Mucosa of descending colon (tissue), 3 donors: ENCODE measurements at regions not wholly inside any gene's neighbourhood (a gene's known extent, or its start where the extent isn't known, plus 50 kb on each side); places are given as distances from the start of the nearest gene placed in this dataset.

Experiments
- ATAC-seq: fragments of 200-7000 bp; cut with Tn5 transposase; one replicate; pipeline ENCODE4 v1.9.1; 2020; ENCODE audit warnings: mild to moderate bottlenecking, moderate library complexity
- DNase-seq, 3 donors: peaks; one replicate each; pipeline ENCODE4 v3.0.0-alpha.2; 2020
- H3K36me3 ChIP-seq: fragments of 200-600 bp; one replicate; pipeline ENCODE4 v1.8.0; 2021; ENCODE audit warnings: low read depth, mild to moderate bottlenecking
- H3K4me1 ChIP-seq: fragments of 200-600 bp; one replicate; pipeline ENCODE4 v1.8.0; 2021; ENCODE audit warnings: low read depth, mild to moderate bottlenecking
- H3K4me3 ChIP-seq: fragments of 200-600 bp; one replicate; pipeline ENCODE4 v1.8.0; 2021; ENCODE audit warnings: mild to moderate bottlenecking
- H3K9me3 ChIP-seq: fragments of 200-600 bp; one replicate; pipeline ENCODE4 v1.8.0; 2021; ENCODE audit warnings: mild to moderate bottlenecking
- intact Hi-C, 2 donors: fragments of 100-400 bp; cut with DNase I in 1 of 2; cut with micrococcal nuclease in 1 of 2; formaldehyde crosslinking; loops; one replicate each; pipeline versions ENCODE4 v1.11.0 to v1.11.1; 2022; cut with DNase I, micrococcal nuclease
- TF ChIP-seq, protein P1 (sequence below): fragments of 200-600 bp; IDR thresholded peaks from one replicate; pipeline ENCODE4 v1.8.0; 2022; ENCODE audit warnings: antibody characterized with exemption, mild to moderate bottlenecking
- donor health status: DM: no; HTN: no; CAD: no; lungs with moderate emphysema.
- donor health status: DM: no; HTN: no; CAD: no.
- donor health status: DM: no; HTN: yes; CAD: no.

DNA sequence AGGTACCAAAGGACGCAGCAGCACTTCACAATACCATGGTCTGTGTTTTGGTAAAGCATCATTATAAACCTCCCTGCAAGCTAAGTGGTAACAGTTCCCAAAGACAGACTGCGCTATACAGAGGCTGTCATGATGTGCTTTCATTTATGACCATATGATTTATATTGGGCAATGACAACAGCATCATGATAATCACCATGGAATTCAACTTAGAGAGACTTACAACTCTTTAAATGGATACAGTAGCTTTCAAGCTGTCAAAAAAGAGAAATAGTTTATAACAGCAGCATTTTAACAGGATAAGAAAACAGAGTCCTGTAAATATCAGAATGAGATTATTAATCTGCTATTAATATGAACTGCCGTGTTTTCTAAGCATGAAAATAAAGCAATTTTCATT is 341.7 kb downstream of the GPR37 start:
- ATAC-seq (no peak), DNase-seq (no peak)
- intact Hi-C loops, result no loop called here
- no peaks in the 10 kb centered on the region for H3K9me3 ChIP-seq
- TF ChIP-seq, protein P1, sequence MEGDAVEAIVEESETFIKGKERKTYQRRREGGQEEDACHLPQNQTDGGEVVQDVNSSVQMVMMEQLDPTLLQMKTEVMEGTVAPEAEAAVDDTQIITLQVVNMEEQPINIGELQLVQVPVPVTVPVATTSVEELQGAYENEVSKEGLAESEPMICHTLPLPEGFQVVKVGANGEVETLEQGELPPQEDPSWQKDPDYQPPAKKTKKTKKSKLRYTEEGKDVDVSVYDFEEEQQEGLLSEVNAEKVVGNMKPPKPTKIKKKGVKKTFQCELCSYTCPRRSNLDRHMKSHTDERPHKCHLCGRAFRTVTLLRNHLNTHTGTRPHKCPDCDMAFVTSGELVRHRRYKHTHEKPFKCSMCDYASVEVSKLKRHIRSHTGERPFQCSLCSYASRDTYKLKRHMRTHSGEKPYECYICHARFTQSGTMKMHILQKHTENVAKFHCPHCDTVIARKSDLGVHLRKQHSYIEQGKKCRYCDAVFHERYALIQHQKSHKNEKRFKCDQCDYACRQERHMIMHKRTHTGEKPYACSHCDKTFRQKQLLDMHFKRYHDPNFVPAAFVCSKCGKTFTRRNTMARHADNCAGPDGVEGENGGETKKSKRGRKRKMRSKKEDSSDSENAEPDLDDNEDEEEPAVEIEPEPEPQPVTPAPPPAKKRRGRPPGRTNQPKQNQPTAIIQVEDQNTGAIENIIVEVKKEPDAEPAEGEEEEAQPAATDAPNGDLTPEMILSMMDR, result no peak
- no peaks in the 10 kb centered on the region for H3K4me1 ChIP-seq
- no peak overlapping the region for H3K4me3 ChIP-seq
- H3K36me3 ChIP-seq, result no peaks in the 10 kb centered on the region

DNA sequence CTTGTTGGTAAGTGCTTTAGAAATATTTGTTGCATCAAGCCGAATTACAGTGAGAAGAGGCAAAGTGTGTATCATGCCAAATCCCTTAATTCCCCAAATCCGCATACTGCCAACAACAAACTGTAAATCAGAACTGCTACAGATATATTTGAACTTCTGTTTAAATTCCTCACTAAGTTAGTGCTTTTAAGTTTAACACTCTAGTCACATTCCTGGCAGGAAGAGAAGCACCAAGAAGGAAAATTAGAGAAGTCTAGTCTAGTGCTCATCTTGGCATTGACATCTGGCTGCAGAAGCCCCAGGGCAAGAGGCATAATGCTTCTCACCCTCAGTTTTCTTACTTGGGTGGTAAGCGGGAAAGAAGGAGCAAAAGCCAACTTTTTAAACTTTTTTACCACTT is 343.5 kb downstream of the GPR37 start:
- intact Hi-C loops, result no loop called here
- no peak for ATAC-seq
- Histone ChIP-seq H3K4me3 (no peak overlapping the region), H3K4me1 (no peaks in the 10 kb centered on the region), H3K9me3 (no peaks in the 10 kb centered on the region), H3K36me3 (no peaks in the 10 kb centered on the region)
- TF ChIP-seq, protein P1, result no peak
- no peak for DNase-seq

DNA sequence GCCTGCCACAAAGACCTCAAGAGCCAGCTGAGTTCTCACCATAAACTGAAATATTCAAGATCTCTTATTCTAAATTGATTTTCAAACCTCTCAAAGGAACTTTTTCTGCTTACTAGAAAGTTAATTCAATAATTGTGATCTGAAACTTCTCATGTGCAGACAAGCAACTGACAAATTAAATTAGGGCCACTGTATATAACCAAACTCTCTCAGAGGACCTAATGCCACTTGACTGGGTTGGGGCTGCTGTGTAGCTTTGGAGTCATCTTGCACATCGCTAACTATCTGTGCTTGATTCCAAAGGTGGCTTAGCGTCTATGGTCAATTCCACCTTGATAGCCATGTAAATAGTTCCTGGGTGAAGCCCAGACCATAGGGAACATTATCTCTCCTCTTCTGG is 345.2 kb downstream of the GPR37 start:
- TF ChIP-seq, protein P1, result no peak
- Histone ChIP-seq H3K36me3 (no peaks in the 10 kb centered on the region), H3K4me3 (no peak overlapping the region), H3K4me1 (no peaks in the 10 kb centered on the region), H3K9me3 (no peaks in the 10 kb centered on the region)
- intact Hi-C loops, result no loop called here
- ATAC-seq (no peak), DNase-seq (no peak)

DNA sequence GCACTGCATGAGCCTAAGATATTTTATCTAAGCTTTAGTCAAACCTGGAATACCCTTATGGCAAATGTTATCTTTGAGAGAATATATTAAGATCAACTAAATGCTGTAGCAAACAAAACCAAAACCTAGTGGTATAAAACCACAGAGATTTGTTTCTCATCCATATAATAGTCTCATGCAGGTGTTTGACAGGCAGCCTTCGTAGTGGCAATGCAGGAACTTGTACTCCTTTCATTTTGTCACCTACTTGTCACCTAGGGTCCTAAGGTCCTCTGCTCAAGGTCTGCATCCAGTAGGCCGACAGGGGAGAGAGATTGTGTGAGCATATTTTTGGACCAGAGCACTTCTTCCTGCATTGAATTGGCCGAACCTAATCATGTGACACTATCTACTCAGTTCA is 352.6 kb downstream of the GPR37 start:
- intact Hi-C loops, result no loop called here
- Histone ChIP-seq H3K36me3 (no peaks in the 10 kb centered on the region), H3K4me1 (no peaks in the 10 kb centered on the region), H3K4me3 (no peak overlapping the region), H3K9me3 (no peaks in the 10 kb centered on the region)
- no peak for DNase-seq
- TF ChIP-seq, protein P1, result no peak
- ATAC-seq, result no peak

DNA sequence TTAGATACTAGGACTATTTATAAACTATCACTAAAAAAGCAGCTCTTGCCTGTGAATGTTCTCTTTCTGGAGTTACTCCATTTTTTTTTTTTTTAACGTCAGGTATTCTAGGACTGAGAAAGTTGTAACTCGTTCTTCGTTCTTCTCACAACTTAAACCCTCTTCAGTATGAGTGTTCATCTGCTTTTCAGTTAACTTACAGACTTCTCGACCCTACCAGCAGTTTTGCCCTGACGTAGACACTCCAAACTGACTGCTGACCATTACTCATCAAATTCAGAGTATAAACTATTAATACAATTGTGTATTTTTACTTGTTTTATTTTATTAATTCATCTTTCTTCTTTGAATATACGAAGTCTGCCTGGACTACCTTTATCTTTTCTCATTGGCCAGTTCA is 353.1 kb downstream of the GPR37 start:
- no peak for ATAC-seq
- intact Hi-C loops, result no loop called here
- H3K4me1 ChIP-seq, result no peaks in the 10 kb centered on the region
- TF ChIP-seq, protein P1, result no peak
- H3K9me3 ChIP-seq, result no peaks in the 10 kb centered on the region
- no peak overlapping the region for H3K4me3 ChIP-seq
- no peaks in the 10 kb centered on the region for H3K36me3 ChIP-seq
- no peak for DNase-seq

DNA sequence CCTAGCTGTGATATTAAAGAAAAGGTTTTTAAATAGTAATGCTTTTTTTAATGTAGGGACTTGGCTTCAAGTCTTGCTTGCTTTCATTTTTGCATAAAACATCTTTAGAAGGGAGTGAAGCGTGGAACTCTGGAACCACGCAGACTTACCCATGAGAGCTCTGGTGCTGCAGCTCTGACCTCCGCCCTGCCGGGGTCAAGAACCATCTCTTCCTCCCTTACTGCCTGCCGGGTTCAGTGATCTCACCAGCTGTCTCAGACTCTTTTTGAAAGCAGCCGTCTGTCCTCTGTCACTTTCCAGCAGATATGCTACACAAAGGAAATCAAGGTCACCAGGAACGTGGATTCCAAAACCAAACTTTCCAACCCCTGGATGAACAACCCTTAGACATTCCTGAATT is 353.8 kb downstream of the GPR37 start:
- no peak overlapping the region for H3K4me3 ChIP-seq
- H3K36me3 ChIP-seq, result no peaks in the 10 kb centered on the region
- intact Hi-C loops, result no loop called here
- ATAC-seq, result no peak
- no peaks in the 10 kb centered on the region for H3K4me1 ChIP-seq
- TF ChIP-seq, protein P1, result no peak
- peak in 2 of 3 donors; percentile 4 to 27 for DNase-seq
- no peaks in the 10 kb centered on the region for H3K9me3 ChIP-seq
